SK-N-SH (cell line): ENCODE measurements at regions not wholly inside any gene's neighbourhood (a gene's known extent, or its start where the extent isn't known, plus 50 kb on each side); places are given as distances from the start of the nearest gene placed in this dataset.

Experiments used
- CTCF ChIA-PET: fragments of 300-600, 350-600 bp; formaldehyde crosslinking; extraction: SDS; loops from one replicate; lab custom pipeline; 2021; lab: Yijun Ruan, JAX
- POLR2A ChIA-PET: fragments of 350-600 bp; sonication (Branson Sonifier 250); formaldehyde crosslinking; extraction: SDS; loops from one replicate; lab custom pipeline; 2020; ENCODE audit warnings: antibody characterized with exemption, inconsistent platforms; lab: Yijun Ruan, JAX
- DNase-seq: peaks from one replicate; pipeline ENCODE4 v3.0.0; 2012
- H2AFZ ChIP-seq: fragments of 200-600 bp; sonication (generic); 2 replicates; pipeline ENCODE4 v1.8.1; 2016; ENCODE audit warnings: antibody characterized with exemption, mild to moderate bottlenecking, low read depth
- H3F3A ChIP-seq: fragments of 200-600 bp; sonication (generic); replicated peaks from 2 replicates; pipeline ENCODE3; 2016; ENCODE audit warnings: antibody characterized with exemption, mild to moderate bottlenecking; ENCODE audit not compliant: insufficient read depth
- H3K27ac ChIP-seq, 2 experiments: fragments of 200-500 bp in 1 of 2; fragments of 200-600 bp in 1 of 2; sonication (Bioruptor generic) in 1 of 2; sonication (generic), shearing (Covaris generic) in 1 of 2; 2 replicates each; pipeline versions ENCODE4 v1.5.1 to v1.6.1; 2014 to 2016; ENCODE audit warnings: low read depth in 2 of 2, inconsistent platforms in 1 of 2, low read length in 1 of 2, mild to moderate bottlenecking in 1 of 2, mixed read lengths in 1 of 2
- H3K27me3 ChIP-seq: fragments of 200-600 bp; sonication (generic), shearing (Covaris generic); 2 replicates; pipeline ENCODE4 v1.6.1; 2016; ENCODE audit warnings: mixed run types; ENCODE audit not compliant: insufficient read depth
- H3K36me3 ChIP-seq, 2 experiments: fragments of 200-500 bp in 1 of 2; fragments of 200-600 bp in 1 of 2; sonication (Bioruptor generic) in 1 of 2; sonication (generic) in 1 of 2; replicated peaks in 1 of 2; 2 replicates each; pipeline versions ENCODE3 to v1.5.1; 2014 to 2016; ENCODE audit warnings: low read length in 1 of 2, mild to moderate bottlenecking in 1 of 2; ENCODE audit not compliant: insufficient read depth in 2 of 2, control insufficient read depth in 1 of 2
- H3K4me1 ChIP-seq, 2 experiments: fragments of 200-500 bp in 1 of 2; fragments of 200-600 bp in 1 of 2; sonication (Bioruptor generic) in 1 of 2; sonication (generic), shearing (Covaris generic) in 1 of 2; 2 replicates each; pipeline versions ENCODE4 v1.5.1 to v1.6.1; 2014 to 2016; ENCODE audit warnings: low read depth in 1 of 2, low read length in 1 of 2, mixed run types in 1 of 2; ENCODE audit not compliant: insufficient read depth in 2 of 2, control insufficient read depth in 1 of 2
- H3K4me2 ChIP-seq: fragments of 200-600 bp; sonication (generic), shearing (Covaris generic); 2 replicates; pipeline ENCODE4 v1.6.1; 2017; ENCODE audit warnings: mixed run types
- H3K4me3 ChIP-seq, 2 experiments: fragments of 200-500 bp in 1 of 2; fragments of 200-600 bp in 1 of 2; sonication (Bioruptor generic) in 1 of 2; sonication (generic), shearing (Covaris generic) in 1 of 2; 2 replicates each; pipeline versions ENCODE4 v1.5.1 to v1.8.1; 2014 to 2016; ENCODE audit warnings: low read depth in 2 of 2, inconsistent platforms in 1 of 2, low read length in 1 of 2, mild to moderate bottlenecking in 1 of 2, mixed read lengths in 1 of 2, moderate library complexity in 1 of 2
- H3K79me2 ChIP-seq: fragments of 200-600 bp; sonication (generic); 2 replicates; pipeline ENCODE4 v1.8.1; 2017; ENCODE audit warnings: mild to moderate bottlenecking; ENCODE audit not compliant: insufficient read depth
- H3K9ac ChIP-seq: fragments of 200-600 bp; sonication (generic); 2 replicates; pipeline ENCODE4 v1.6.1; 2017; ENCODE audit warnings: mixed run types
- H3K9me2 ChIP-seq: fragments of 200-600 bp; sonication (generic); 2 replicates; pipeline ENCODE4 v1.6.1; 2017; ENCODE audit warnings: mixed run types
- H3K9me3 ChIP-seq: fragments of 200-600 bp; sonication (generic); 2 replicates; pipeline ENCODE4 v1.6.1; 2017; ENCODE audit warnings: mixed run types, mild to moderate bottlenecking, moderate library complexity
- H4K20me1 ChIP-seq: fragments of 200-600 bp; sonication (generic); 2 replicates; pipeline ENCODE4 v1.6.1; 2017; ENCODE audit warnings: mild to moderate bottlenecking, mixed run types; ENCODE audit not compliant: insufficient read depth
- CTCF ChIP-seq: fragments of 200-600 bp; sonication (generic); IDR thresholded peaks from 2 replicates; pipeline ENCODE4 v1.6.1; 2017; ENCODE audit warnings: antibody characterized with exemption, mild to moderate bottlenecking, moderate library complexity
- ELF1 ChIP-seq: IDR thresholded peaks from 2 replicates; pipeline ENCODE4 v1.4.0; 2012
- FOXJ3 ChIP-seq: sonication (generic); formaldehyde crosslinking; IDR thresholded peaks from 2 replicates; pipeline ENCODE4 v1.5.1; 2020; ENCODE audit warnings: mild to moderate bottlenecking, missing genetic modification reagents
- FOXM1 ChIP-seq: IDR thresholded peaks from 2 replicates; pipeline ENCODE4 v1.4.0; 2012; ENCODE audit warnings: low read depth, mild to moderate bottlenecking
- GATA2 ChIP-seq: sonication (generic); formaldehyde crosslinking; IDR thresholded peaks from 2 replicates; pipeline ENCODE4 v1.5.0; 2020; ENCODE audit warnings: mild to moderate bottlenecking, missing genetic modification reagents
- IRF3 ChIP-seq: fragments of 150-350 bp; IDR thresholded peaks from 2 replicates; pipeline ENCODE4 v1.6.1; 2016; ENCODE audit warnings: mild to moderate bottlenecking, low read depth, low read length
- JUND ChIP-seq: IDR thresholded peaks from 2 replicates; pipeline ENCODE4 v1.4.0; 2012
- MAX ChIP-seq: IDR thresholded peaks from 2 replicates; pipeline ENCODE4 v1.4.0; 2012; ENCODE audit warnings: low read depth
- MEF2A ChIP-seq: IDR thresholded peaks from 2 replicates; pipeline ENCODE4 v1.4.0; 2012; ENCODE audit warnings: low read depth, borderline replicate concordance
- NFIC ChIP-seq: IDR thresholded peaks from 2 replicates; pipeline ENCODE4 v1.4.0; 2012; ENCODE audit warnings: borderline replicate concordance
- NRF1 ChIP-seq: IDR thresholded peaks from 2 replicates; pipeline ENCODE4 v1.6.1; 2012; ENCODE audit warnings: low read depth, mild to moderate bottlenecking, low read length
- POLR2AphosphoS5 ChIP-seq: IDR thresholded peaks from 2 replicates; pipeline ENCODE4 v1.6.1; 2012; ENCODE audit warnings: low read depth, low read length
- RAD21 ChIP-seq: IDR thresholded peaks from 2 replicates; pipeline ENCODE4 v1.6.1; 2012; ENCODE audit warnings: mild to moderate bottlenecking, low read length
- RCOR1 ChIP-seq: fragments of 150-350 bp; IDR thresholded peaks from 2 replicates; pipeline ENCODE4 v1.6.1; 2017; ENCODE audit warnings: antibody characterized with exemption, low read length
- SMC3 ChIP-seq: IDR thresholded peaks from 2 replicates; pipeline ENCODE4 v1.6.1; 2012; ENCODE audit warnings: low read depth, low read length, improper control_type of control experiment
- TCF12 ChIP-seq: IDR thresholded peaks from 2 replicates; pipeline ENCODE4 v1.4.0; 2012
- TEAD4 ChIP-seq: IDR thresholded peaks from 2 replicates; pipeline ENCODE4 v1.4.0; 2012; ENCODE audit warnings: mild to moderate bottlenecking, borderline replicate concordance; ENCODE audit not compliant: insufficient read depth
- USF1 ChIP-seq: IDR thresholded peaks from 2 replicates; pipeline ENCODE4 v1.4.0; 2012; ENCODE audit warnings: low read depth, borderline replicate concordance
- WGBS: methylation state at CpG from one replicate; pipeline ENCODE4 v1.1.6; 2017; ENCODE audit warnings: low lambda C conversion rate; 5-methylcytosine and 5-hydroxymethylcytosine counted together

- H3K4me2 ChIP-seq = no peak overlapping the region
- ChIA-PET POLR2A (no interaction called here), CTCF (interaction anchor here (1.1 kb wide), 1 partner anchor 10 kb away, joined by 4 read pairs; no protein-coding TSS in a partner anchor)
- no peak overlapping the region for H3K4me3 ChIP-seq
- H3F3A ChIP-seq = no peaks in the 10 kb centered on the region
- no peaks in the 10 kb centered on the region for H3K9me3 ChIP-seq
- no peaks in the 10 kb centered on the region for H4K20me1 ChIP-seq
- no peak for DNase-seq
- 3% methylated on average over 4 of the region's 4 CpGs for WGBS
- no peak overlapping the region for H2AFZ ChIP-seq
- H3K4me1 ChIP-seq = no peaks in the 10 kb centered on the region; a peak in 1 of 4 replicates
- no peaks in the 10 kb centered on the region for H3K79me2 ChIP-seq
- H3K27ac ChIP-seq = no peak overlapping the region
- H3K9me2 ChIP-seq = no peaks in the 10 kb centered on the region
- no peaks in the 10 kb centered on the region; the same call in 1 of the 2 replicates for H3K27me3 ChIP-seq
- H3K36me3 ChIP-seq = no peaks in the 10 kb centered on the region
- TF ChIP-seq SMC3 (no peak), JUND (no peak), TCF12 (no peak), TEAD4 (no peak), ELF1 (no peak), USF1 (no peak), NRF1 (no peak), NFIC (no peak), MAX (no peak), RCOR1 (no peak), GATA2 (CRISPR knock-in tag) (no peak), MEF2A (no peak), CTCF (no peak), FOXJ3 (CRISPR knock-in tag) (no peak), IRF3 (no peak), RAD21 (no peak)
- no peak overlapping the region for H3K9ac ChIP-seq
Observed at GRCh38 chr5:44942524-44943001, 133.8 kb downstream of the MRPS30 start.

- no peak for TF ChIP-seq FOXM1
- no peak for TF ChIP-seq POLR2AphosphoS5
- TF ChIP-seq USF1 = no peak
- no peak for TF ChIP-seq RAD21
- no peak for TF ChIP-seq JUND
- no peak for TF ChIP-seq TCF12
- TF ChIP-seq RCOR1 = no peak
- TF ChIP-seq ELF1 = no peak
- no peaks in the 10 kb centered on the region for H3K9me3 ChIP-seq
- no peaks in the 10 kb centered on the region for H4K20me1 ChIP-seq
- no peaks in the 10 kb centered on the region for H3F3A ChIP-seq
- H3K4me3 ChIP-seq = no peak overlapping the region
- POLR2A ChIA-PET = no interaction called here
- no peak overlapping the region for H2AFZ ChIP-seq
- no peak for DNase-seq
- no peaks in the 10 kb centered on the region for H3K36me3 ChIP-seq
- no peaks in the 10 kb centered on the region; the same call in 1 of the 2 replicates for H3K27me3 ChIP-seq
- H3K79me2 ChIP-seq = no peaks in the 10 kb centered on the region
- H3K9ac ChIP-seq = no peak overlapping the region
- no peak overlapping the region for H3K4me2 ChIP-seq
- WGBS = 0% methylated on average over 2 of the region's 2 CpGs
- no peaks in the 10 kb centered on the region for H3K9me2 ChIP-seq
- no peak overlapping the region for H3K27ac ChIP-seq
- CTCF ChIA-PET = no interaction called here
- H3K4me1 ChIP-seq = no peaks in the 10 kb centered on the region; a peak in 1 of 4 replicates
Observed at GRCh38 chr5:44943647-44944046, 134.9 kb downstream of the MRPS30 start.
